Right lobe of liver (tissue), 6 donors: ENCODE measurements at regions not wholly inside any gene's neighbourhood (a gene's known extent, or its start where the extent isn't known, plus 50 kb on each side); places are given as distances from the start of the nearest gene placed in this dataset.

Experiments used
- ATAC-seq, 4 donors: fragments of 200-7000 bp; cut with Tn5 transposase; one replicate each; pipeline ENCODE4 v1.9.1; 2020; ENCODE audit warnings: mild to moderate bottlenecking in 4 of 4, moderate library complexity in 4 of 4
- DNase-seq, 3 donors: peaks; one replicate each; pipeline ENCODE4 v3.0.0-alpha.2; 2020
- H3K27ac ChIP-seq, 3 donors: fragments of 200-600 bp; one replicate each; pipeline ENCODE4 v1.8.0; 2022
- H3K27me3 ChIP-seq, 2 donors: fragments of 200-600 bp; one replicate each; pipeline ENCODE4 v1.8.0; 2022
- H3K36me3 ChIP-seq, 4 donors: fragments of 200-600 bp; sonication (generic) in 1 of 4; one replicate each; pipeline versions ENCODE4 v1.5.1 to v1.8.0; 2017 to 2022; ENCODE audit warnings: control low read depth in 1 of 4
- H3K4me1 ChIP-seq, 4 donors: fragments of 200-600 bp; sonication (generic) in 1 of 4; one replicate each; pipeline versions ENCODE4 v1.5.1 to v1.8.0; 2017 to 2022; ENCODE audit warnings: control low read depth in 1 of 4
- H3K4me3 ChIP-seq, 3 donors: fragments of 200-600 bp; one replicate each; pipeline ENCODE4 v1.8.0; 2022
- H3K9me3 ChIP-seq, 4 donors: fragments of 200-600 bp; sonication (generic) in 1 of 4; one replicate each; pipeline versions ENCODE4 v1.5.1 to v1.8.0; 2017 to 2022; ENCODE audit warnings: control low read depth in 1 of 4
- POLR2A ChIP-seq: fragments of 450-650 bp; IDR thresholded peaks from one replicate; pipeline ENCODE4 v1.6.1; 2017; ENCODE audit warnings: antibody characterized with exemption, mild to moderate bottlenecking
- WGBS: methylation state at CpG from one replicate; pipeline ENCODE4 v1.1.6; 2018; ENCODE audit warnings: low coverage, low lambda C conversion rate; ENCODE audit not compliant: insufficient coverage; ENCODE audit errors: missing lambda C conversion rate; 5-methylcytosine and 5-hydroxymethylcytosine counted together
- intact Hi-C, 2 donors: fragments of 100-400 bp; cut with DNase I; formaldehyde crosslinking; loops; one replicate each; pipeline versions ENCODE4 v1.11.2 to v1.14.1; 2022
- TF ChIP-seq, protein P1 (sequence below), 4 donors: fragments of 200-600 bp in 3 of 4; fragments of 450-650 bp in 1 of 4; IDR thresholded peaks; one replicate each; pipeline versions ENCODE4 v1.5.1 to v1.8.0; 2016 to 2022; ENCODE audit warnings: antibody characterized with exemption in 4 of 4, mild to moderate bottlenecking in 2 of 4
- donor health status: DM: no; HTN: yes; CAD: no.
- donor health status: DM: no; HTN: no; CAD: no.
- donor health status: DM: no; HTN: no; CAD: no.
- donor health status: DM: no; HTN: yes; CAD: no.
- donor health status: DM: no; HTN: yes; CAD: no.

- H3K36me3 ChIP-seq: no peaks in the 10 kb centered on the region
- H3K27me3 ChIP-seq: no peaks in the 10 kb centered on the region
- intact Hi-C loops: no loop called here
- no peak overlapping the region for H3K4me3 ChIP-seq
- H3K27ac ChIP-seq: no peak overlapping the region
- ATAC-seq (no peak), DNase-seq (no peak)
- H3K9me3 ChIP-seq: no peaks in the 10 kb centered on the region
- H3K4me1 ChIP-seq: no peaks in the 10 kb centered on the region
- TF ChIP-seq, protein P1, sequence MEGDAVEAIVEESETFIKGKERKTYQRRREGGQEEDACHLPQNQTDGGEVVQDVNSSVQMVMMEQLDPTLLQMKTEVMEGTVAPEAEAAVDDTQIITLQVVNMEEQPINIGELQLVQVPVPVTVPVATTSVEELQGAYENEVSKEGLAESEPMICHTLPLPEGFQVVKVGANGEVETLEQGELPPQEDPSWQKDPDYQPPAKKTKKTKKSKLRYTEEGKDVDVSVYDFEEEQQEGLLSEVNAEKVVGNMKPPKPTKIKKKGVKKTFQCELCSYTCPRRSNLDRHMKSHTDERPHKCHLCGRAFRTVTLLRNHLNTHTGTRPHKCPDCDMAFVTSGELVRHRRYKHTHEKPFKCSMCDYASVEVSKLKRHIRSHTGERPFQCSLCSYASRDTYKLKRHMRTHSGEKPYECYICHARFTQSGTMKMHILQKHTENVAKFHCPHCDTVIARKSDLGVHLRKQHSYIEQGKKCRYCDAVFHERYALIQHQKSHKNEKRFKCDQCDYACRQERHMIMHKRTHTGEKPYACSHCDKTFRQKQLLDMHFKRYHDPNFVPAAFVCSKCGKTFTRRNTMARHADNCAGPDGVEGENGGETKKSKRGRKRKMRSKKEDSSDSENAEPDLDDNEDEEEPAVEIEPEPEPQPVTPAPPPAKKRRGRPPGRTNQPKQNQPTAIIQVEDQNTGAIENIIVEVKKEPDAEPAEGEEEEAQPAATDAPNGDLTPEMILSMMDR (IDR thresholded peaks at IDR 0.05): no peak
- no peak for TF ChIP-seq POLR2A
Measured at GRCh38 chr3:135440233-135440632, 525.3 kb upstream of the PPP2R3A start.

- Histone ChIP-seq H3K9me3 (no peaks in the 10 kb centered on the region), H3K27me3 (no peaks in the 10 kb centered on the region), H3K4me3 (no peak overlapping the region), H3K36me3 (no peaks in the 10 kb centered on the region), H3K27ac (no peak overlapping the region), H3K4me1 (no peaks in the 10 kb centered on the region)
- DNase-seq (no peak), ATAC-seq (no peak)
- no peak for TF ChIP-seq POLR2A
- TF ChIP-seq, protein P1 (IDR thresholded peaks at IDR 0.05): no peak
- WGBS: 13% methylated on average over 4 of the region's 4 CpGs
- intact Hi-C loops: no loop called here
Measured at GRCh38 chr3:135440746-135441145, 524.8 kb upstream of the PPP2R3A start.

DNA sequence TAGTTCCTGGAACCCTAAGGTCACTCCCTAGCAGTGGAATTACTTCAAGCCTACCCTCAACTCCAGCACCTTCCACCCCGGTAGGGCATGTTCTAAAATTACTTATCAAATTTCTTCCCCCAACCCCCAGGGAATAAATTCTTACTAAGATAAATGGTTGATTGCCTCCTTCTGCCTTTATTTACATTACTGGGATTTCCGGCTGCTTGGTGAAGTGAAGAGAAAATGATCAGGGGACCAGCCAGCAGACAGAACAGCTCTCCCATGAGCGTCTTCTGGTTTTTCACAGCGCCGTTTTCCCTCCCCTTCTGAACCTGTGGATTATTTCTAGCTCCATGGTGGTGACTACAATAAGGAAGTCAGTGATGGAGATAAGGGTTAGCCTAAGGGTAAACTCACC, 521.5 kb upstream of the PPP2R3A start:
- Histone ChIP-seq H3K4me3 (no peak overlapping the region), H3K36me3 (no peaks in the 10 kb centered on the region), H3K4me1 (no peaks in the 10 kb centered on the region), H3K27me3 (no peaks in the 10 kb centered on the region), H3K9me3 (no peaks in the 10 kb centered on the region), H3K27ac (no peak overlapping the region)
- 72% methylated on average over 5 of the region's 5 CpGs for WGBS
- DNase-seq: no peak
- TF ChIP-seq POLR2A: no peak
- TF ChIP-seq, protein P1 (IDR thresholded peaks at IDR 0.05): no peak
- intact Hi-C loops: no loop called here
- ATAC-seq: no peak

- H3K27ac ChIP-seq: no peak overlapping the region
- intact Hi-C loops: no loop called here
- H3K4me3 ChIP-seq: no peak overlapping the region
- ATAC-seq: no peak
- TF ChIP-seq POLR2A: no peak
- no peaks in the 10 kb centered on the region for H3K27me3 ChIP-seq
- H3K4me1 ChIP-seq: no peaks in the 10 kb centered on the region
- no CpG with 5 or more reads among the region's 3 CpGs for WGBS
- DNase-seq: no peak
- no peaks in the 10 kb centered on the region for H3K36me3 ChIP-seq
- no peaks in the 10 kb centered on the region for H3K9me3 ChIP-seq
Measured at GRCh38 chr3:135447483-135447882, 518.0 kb upstream of the PPP2R3A start.

GRCh38 chr3:135448520-135448919, 517.0 kb upstream of the PPP2R3A start:
- no peak overlapping the region for H3K4me3 ChIP-seq
- TF ChIP-seq, protein P1 (IDR thresholded peaks at IDR 0.05): no peak
- no peak for TF ChIP-seq POLR2A
- H3K27me3 ChIP-seq: no peaks in the 10 kb centered on the region
- intact Hi-C loops: no loop called here
- H3K36me3 ChIP-seq: no peaks in the 10 kb centered on the region
- H3K9me3 ChIP-seq: no peaks in the 10 kb centered on the region
- no peaks in the 10 kb centered on the region for H3K4me1 ChIP-seq
- H3K27ac ChIP-seq: no peak overlapping the region
- DNase-seq: no peak
- ATAC-seq: no peak
